Left renal pelvis (tissue), 4 donors: ENCODE measurements at regions not wholly inside any gene's neighbourhood (a gene's known extent, or its start where the extent isn't known, plus 50 kb on each side); places are given as distances from the start of the nearest gene placed in this dataset.

ENCODE experiments used
- DNase-seq, 4 donors: peaks; one replicate each; pipeline ENCODE4 v3.0.0-alpha.2; 2013; ENCODE audit warnings: low read depth in 4 of 4, low spot score in 3 of 4

GRCh38 chr13:108018371-108018870 lies 196.9 kb downstream of the LIG4 start:
- no peak for DNase-seq

DNA sequence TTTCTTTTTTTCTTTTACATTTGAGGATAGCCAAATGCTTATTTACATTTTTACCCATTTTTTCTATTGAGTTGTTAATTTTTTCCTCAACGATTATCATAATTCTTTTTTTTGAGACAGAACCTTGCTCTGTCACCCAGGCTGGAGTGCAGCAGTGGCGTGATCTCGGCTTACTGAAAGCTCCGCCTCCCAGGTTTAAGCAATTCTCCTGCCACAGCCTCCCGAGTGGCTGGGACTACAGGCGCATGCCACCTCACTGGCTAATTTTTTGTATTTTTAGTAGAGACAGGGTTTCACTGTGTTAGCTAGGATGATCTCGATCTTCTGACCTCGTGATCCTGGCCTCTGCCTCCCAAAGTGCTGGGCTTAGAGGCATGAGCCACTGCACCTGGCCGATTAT lies 208.7 kb downstream of the LIG4 start:
- DNase-seq: no peak

GRCh38 chr13:108005231-108005630 lies 210.1 kb downstream of the LIG4 start:
- no peak for DNase-seq

GRCh38 chr13:108003626-108004025 lies 211.7 kb downstream of the LIG4 start:
- DNase-seq: no peak

GRCh38 chr13:108000998-108001397 lies 214.3 kb downstream of the LIG4 start:
- no peak for DNase-seq

GRCh38 chr13:107999751-108000150 lies 215.6 kb downstream of the LIG4 start:
- DNase-seq: no peak

DNA sequence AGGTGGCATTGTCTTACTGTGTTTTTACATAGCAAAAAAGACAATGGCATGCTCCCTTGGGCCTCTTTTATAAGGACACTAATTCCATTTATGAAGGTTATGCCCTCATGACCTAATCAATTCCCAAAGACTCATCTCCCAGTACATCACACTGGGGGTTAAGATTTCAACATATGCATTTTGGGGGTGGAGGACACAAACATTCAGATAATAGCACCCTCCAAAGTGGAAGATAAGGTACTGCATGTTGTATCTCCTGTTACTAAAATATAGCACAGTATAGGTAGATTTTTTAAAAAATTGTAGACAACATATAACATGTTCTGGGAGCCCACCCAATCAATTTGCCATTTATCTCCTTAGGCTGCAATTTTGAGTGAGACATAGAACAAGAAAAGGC lies 221.2 kb downstream of the LIG4 start:
- DNase-seq: no peak

- DNase-seq: no peak
Observed at GRCh38 chr13:107993239-107993949, 221.9 kb downstream of the LIG4 start.

DNA sequence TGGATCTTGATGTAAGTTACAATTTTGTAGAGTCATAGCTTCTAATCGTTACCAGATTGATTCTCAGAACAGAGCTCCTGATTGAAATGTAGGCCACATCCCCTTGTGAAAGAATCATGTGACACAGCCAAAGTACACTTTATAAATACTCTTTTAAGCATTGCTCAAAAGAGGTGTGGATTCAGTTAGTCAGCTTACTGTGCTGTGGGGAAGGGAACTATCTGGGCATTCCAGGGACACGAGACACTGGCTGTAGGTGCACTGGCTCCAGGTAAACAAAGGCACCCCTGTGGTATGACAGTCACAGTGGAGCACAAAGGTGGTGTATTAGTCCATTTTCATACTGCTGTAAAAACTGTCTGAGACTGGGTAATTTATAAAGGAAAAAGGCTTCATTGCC lies 222.8 kb downstream of the LIG4 start:
- DNase-seq: no peak

DNA sequence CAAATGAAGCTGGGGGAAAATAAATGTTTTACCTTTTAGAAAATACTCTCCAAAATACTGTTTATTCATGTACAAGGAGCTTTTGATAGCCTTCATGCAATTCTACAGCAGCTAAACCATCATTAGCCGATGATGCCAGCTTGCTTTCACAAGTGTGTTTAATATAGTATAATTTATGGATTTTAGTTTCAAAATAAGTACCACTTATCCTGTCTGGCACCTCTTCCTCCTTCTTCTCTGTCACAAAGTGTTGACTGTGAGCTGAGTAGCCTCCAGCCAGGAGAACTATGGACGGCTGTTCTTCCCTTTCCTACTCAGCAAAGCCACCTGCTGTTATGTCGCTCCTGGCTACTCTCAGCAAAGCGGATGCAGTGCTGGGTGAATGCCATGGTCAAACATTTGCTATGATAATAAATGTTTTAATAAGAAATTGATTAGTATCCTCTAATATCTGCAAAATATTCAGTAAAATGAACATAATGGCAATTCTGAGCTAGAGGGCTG lies 238.2 kb downstream of the LIG4 start:
- no peak for DNase-seq

DNA sequence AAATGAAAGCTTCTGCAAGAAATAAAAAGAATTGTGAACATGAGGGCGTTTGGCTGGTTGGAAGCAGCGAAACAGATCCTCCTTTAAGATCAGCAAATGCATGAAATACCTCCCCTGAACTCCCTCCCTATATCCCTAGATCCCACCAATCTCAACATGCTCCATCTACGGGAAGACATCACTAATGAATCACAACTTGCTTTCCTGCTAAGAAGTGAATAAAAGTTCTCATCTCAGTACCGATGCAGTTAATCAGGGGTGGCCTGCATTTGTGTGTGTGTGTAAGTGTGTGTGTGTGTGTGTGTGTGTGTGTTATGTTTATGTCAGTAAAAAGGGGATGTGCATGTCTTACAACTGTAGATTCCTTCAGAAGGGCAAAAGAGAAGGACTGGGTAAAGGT lies 238.7 kb downstream of the LIG4 start:
- no peak for DNase-seq

- DNase-seq: no peak
Observed at GRCh38 chr13:107974409-107974808, 240.9 kb downstream of the LIG4 start.

DNA sequence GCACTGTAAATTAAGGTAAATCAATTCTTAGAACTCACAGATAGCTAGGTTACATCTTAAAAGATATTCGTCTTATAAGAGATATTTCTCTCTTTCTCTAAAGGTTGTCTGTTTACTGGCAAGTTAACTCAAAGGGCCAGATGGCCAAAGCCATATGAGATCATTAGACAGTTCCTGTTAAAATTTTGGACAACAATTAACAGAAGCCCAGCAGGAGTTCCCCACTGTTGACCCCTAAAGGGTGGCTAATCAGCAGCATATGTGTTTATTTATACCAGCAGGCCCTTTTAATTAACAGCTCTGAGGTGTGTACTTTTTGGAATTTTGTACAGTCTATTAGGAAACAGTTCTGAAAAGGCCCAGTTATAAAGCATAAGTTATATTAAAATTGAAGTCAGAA lies 245.8 kb downstream of the LIG4 start:
- no peak for DNase-seq

DNA sequence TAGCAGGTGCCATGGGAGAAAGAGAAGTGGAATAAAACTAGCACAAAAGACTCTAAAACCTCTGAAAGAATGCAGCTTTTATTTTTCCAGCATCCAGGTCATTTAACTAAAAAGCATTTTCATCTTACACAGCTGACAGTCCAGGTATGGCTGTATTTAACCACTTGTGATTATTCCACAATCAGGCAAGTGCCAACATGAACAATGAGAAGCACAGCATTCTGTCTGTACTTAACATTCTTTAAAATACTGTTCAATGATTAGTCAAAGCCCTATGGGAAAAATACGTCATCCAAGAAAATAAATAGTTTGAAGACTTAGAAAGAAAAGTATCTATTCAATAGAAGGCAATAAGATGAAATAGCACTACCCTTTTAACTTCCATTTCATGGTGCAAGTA lies 246.9 kb downstream of the LIG4 start:
- DNase-seq: no peak

GRCh38 chr13:107964395-107964794 lies 250.9 kb downstream of the LIG4 start:
- DNase-seq: no peak

GRCh38 chr13:107961849-107962608 lies 253.3 kb downstream of the LIG4 start:
- DNase-seq: no peak

DNA sequence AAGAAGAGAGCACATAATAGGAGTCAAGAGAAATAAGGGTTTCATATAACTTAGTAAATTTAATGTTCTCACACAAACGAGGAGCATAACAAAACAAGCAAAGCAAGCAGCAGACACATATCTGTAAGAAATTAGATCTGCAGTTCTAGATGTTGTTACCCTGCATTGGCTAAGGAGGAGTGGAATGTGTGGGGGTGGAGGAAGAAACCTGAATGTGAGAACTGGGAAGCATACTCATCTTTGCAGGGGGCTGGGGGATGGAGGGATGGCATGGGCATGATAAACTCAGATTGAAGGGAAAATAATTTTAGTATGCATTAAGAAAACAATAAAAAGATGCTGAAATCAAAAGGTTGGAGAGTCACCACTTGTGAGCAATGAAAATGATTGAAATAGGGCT lies 255.0 kb downstream of the LIG4 start:
- DNase-seq: no peak

DNA sequence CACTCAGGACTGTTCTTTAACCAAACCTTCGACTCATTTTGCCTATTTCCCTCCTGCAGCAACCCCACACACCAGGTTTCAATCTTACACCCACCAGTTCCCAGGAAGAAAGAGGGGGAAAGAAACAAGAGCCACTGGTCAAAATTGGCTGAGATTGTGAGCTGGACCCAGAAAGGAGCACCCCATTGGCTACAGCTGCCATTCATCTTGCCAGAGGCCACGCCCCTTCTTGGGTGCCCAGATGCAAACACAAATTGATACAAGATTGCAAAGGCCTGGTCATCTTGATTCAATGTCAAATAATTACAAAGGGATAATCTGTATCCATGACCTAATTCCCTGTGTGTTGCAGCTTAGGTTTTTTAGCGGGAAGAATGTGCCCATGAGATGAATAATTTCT lies 258.4 kb downstream of the LIG4 start:
- DNase-seq: no peak

GRCh38 chr13:107942030-107942617 lies 273.2 kb downstream of the LIG4 start:
- no peak for DNase-seq

DNA sequence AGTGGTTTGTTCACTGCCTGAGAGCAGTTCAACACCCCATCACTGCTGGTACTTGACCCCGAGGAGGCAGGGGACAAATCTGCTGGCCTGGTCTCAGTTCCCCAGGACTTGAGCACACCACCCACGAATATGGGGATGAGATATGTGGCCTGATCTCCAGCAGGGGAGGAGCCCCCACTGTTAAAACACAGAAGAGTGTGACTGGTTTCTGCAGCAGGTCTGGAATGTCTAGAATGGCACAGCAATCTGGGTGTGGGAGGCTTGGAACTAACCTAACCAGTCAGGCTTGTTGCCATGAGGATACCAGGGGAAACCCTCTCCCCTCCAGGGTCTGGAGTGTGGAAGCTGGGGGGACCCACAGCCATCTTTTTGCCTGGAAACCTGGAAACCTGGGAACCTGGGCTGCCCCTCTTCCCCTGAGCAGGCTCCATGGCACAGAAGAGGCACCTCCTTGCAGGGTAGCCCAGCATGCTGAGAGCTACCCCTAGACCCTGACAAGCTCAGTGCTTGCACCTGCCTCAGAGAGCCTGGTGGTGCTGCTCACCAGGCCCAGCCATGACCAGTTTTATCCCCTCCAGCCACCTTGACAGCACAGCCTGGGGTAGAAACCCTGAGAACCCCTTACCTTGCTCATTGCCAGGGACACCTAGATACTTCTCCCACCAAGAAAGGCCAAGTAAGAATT lies 273.8 kb downstream of the LIG4 start:
- no peak for DNase-seq

GRCh38 chr13:107937848-107938247 lies 277.5 kb downstream of the LIG4 start:
- no peak for DNase-seq
